ENCODE measurements at regions not wholly inside any gene's neighbourhood (a gene's known extent, or its start where the extent isn't known, plus 50 kb on each side); places are given as distances from the start of the nearest gene placed in this dataset.

DNA sequence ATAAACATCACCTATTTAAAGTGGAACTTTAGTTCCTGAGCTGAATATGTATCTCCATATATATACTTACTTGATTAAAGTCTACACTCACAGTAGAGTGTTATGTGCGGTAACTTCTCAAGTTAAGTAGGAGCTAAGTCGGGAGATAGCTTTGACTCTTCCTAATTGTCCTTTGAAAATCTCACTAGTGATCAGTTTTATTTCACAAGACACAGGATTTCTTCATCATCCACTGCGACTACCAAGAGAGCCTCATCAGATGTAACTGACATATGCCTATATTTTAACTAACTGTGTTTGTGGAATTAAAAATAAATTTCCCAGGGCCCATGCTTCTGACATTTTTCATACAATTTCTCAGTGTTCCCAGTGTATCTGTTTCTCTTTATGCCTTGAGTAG, 1664.0 kb downstream of the EFNB2 start:
- no peak for DNase-seq

DNA sequence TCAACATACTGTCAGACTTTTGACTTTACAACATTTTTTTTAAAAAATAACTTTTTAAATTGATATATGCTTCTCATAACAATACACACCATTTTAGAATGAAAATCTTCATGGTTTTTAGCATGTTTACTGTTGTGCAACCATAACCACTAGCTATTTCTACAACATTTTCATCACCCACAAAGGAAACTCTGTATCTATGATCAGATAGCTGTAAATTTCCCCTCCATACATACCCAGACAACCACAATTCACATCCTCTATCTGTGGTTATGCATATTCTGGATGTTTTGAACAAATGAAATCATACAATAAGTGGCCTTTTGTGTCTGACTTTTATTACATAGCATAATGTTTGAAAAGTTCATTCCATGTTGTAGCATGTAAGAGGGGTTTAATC, 1666.0 kb downstream of the EFNB2 start:
- no peak for DNase-seq

DNA sequence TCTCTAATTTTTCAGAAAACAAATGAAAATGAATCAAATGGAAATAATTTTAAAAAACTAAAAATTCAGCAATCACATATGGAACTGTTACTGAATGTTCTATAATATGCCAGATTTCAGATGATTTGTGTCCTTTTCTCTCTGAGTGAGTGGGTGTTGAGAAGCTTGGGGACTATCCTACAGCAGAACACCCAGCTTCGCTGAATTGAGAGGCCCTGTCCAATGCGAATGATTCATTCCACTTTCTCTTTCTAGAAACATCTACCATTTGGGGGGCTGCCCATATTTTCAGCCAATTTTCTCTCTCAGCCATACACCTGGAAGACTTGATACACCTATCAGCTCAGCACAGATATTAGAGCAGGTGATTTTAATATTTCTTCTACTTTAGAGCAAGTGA, 1666.7 kb downstream of the EFNB2 start:
- no peak for DNase-seq

DNA sequence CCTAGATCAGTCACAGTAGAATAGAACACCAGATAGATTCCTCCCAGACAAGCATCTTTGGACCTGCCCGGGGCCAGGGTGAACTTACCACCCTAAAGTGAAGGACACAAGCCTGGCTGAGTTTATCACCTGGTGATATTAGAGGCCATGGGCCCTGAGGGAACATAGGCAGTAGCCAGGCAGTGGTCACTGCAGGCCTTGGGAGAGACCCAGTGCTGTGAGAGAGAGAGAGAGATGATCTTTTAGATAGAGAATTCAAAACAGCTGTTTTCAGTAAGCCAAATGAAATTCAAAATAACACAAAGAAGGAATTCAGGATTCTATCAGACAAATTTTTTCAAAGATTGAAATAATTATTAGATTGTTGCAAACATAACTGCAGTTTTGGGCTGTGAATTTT, 1679.9 kb downstream of the EFNB2 start:
- DNase-seq, result no peak

DNA sequence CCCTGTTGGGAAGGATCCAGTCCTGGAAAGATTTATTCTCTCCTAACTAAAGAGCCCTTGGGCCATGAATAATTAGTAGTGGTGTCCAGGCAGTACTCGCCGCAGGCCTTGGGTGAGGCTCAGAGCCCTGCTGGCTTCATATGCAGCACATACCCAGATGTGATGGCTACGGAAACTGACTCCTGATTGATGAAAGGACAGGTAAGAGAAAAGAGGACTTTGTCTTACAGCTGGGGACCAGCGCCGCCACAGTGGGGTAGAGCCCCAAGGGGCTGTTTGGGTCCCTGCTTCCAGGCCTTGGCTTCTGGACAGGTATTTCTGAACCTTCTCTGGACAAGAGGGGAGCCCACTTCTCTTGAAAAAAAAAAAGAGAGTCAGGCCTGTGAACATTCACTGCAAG, 1680.8 kb downstream of the EFNB2 start:
- no peak for DNase-seq

DNA sequence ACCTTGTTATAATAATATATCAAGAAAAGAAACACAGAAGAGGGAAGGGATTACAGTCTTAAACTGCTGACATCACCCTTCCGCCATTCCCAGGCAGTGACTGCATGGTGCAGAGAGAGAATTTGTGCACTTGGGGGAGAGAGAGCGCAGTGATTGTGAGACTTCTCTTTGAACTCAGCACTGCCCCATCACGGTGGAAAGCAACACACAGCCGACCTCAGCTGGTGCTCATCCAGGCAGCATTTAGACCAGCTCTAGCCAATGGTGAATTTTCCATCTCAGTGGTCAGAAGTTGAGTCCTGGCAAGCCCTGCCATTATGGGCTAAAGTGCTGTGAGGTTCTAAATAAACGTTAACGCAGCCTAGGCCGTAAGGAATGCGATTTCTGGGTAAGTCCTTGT, 1681.5 kb downstream of the EFNB2 start:
- DNase-seq, result no peak

DNA sequence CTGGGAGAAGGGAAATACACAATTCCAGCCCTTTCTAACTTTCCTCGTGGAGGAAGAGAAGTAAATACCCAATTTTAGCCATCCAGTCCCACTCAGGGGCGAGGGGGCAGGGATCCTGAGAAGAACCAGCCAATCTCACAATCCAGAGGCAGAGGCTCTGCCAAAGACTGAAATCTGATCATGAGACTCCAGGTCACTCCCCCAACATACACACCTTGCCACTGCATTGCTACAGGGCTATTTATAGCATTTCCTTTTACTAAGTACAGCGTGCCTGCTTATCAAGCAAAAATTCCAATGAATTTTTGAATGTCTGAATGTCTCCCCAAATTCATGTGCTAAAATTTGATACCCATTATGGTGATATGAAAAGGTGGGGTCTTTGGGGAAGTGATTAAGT, 1687.5 kb downstream of the EFNB2 start:
- no peak for DNase-seq

DNA sequence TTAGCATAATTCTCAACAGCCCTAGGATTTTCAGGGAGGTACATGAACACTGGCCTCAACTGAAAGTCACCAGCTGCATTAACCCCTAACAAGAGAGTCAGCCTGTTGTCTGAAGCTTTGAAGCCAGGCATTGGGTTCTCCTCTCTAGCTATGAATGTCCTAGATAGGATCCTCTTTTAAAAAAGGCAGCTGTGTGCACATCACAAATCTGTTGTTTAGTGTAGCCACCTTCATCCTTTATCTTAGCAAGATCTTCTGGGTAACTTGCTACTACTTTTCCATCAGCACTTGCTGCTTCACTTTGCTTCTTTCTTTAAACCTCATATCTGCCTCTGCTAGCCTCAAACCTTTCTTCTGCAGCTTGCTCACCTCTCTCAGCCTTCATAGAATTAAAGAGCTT, 1692.1 kb downstream of the EFNB2 start:
- DNase-seq, result no peak

DNA sequence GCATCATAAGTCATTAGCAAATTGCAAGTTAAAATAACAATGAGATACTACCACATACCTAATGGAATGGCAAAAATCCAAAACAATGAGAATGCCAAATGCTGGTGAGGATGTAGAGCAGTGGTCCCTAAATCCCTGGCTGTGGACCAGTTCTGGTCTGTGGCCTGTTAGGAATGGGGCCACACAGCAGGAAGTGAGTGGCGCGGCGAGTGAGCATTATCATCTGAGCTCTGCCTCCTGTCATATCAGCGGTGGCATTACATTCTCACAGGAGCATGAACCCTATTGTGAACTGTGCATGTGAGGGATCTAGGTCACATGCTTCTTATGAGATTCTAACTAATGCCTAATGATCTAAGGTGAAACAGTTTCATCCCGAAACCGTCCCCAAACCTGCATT, 1694.4 kb downstream of the EFNB2 start:
- DNase-seq, result no peak

DNA sequence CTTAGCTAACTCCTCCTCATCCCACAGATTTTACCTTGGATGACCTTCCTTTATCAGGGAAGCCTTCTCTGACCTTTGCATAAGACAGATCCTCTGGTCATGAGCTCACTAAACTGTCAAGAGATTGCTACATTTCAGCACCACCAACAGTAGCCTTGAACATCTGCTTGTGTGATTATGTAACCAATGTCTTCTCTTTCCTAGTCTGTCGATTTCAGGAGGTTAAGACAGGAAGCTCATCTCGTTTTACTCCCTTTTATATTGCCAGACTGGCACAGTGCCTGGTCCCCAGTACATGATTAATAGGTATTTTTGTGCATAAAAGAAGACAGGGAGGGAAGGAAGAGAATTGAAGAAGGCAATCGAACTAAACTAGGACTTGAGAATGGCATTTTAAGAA, 1697.7 kb downstream of the EFNB2 start:
- DNase-seq, result no peak

DNA sequence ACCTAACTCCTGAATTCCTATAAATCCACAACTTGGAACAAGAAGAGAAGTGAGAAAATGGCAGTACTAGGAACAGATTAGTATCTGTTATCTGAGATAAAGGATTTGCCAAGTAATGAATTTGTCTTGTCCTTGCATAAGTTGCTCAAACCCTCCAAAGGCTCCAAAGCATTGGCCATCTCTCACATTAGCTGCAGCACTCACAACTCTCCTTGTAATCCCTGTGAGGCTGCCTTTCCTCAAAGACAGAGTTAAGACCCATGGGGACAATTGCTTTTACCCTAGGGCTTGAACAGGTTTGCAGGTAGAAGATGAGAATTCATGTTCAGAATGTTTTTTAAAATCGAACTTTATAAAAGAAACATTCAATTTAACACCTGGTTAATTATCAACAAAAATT, 1702.2 kb downstream of the EFNB2 start:
- DNase-seq, result no peak

DNA sequence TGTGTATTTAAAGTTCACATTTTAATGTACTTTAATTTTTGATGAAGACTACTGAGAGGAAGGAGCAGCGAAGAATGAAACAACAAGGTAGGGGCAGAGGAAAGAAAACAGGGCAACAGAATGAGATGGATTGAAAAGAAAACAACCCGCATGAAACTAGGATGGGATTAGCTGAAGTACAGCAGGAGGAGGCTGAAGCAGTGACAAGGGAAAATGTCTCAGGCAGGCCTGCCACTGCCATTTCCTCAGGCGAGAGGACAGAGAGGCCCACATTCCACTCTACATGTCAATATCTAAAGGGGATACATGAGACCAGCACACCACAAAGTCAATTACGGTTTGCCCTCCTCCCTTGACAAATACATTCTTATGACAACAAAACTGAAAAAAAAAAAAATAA, 1703.2 kb downstream of the EFNB2 start:
- no peak for DNase-seq

DNA sequence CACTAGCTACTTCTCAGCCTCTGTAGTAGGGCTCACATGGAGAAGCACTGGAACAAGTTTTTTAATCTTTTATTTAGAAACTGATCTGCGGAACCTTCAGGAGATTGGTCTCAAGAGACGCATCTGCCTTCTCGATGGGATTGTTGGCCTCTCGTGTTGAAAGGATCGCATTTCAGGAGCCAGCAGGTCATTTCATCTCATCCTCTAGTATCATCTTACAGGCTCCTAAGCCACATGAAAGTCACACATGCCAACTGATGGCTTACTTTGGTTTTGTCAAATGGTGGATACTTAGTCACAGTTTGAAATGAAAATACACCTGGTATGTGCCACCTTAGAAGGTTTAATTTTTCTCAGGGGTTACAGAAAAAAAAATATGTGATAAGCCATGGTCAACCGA, 1703.6 kb downstream of the EFNB2 start:
- no peak for DNase-seq

DNA sequence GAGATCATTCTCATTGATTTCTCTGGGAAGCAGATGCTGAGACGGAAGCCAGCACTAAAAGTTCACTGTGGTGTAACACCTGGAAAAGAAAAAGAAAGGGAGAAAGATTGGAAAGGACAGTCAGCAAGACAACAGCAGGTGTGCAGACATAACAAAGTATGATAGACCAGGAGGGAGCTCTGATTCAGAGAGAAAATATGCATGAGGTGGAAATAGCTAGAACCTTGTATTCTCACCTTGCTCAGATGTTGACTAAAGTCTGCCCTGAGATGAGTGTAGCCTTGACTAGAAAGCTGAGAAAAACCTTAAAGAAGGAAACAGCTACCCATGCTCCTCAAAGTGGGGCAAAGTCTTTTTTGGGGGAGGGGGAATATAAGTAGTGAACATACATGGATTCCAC, 1711.8 kb downstream of the EFNB2 start:
- DNase-seq, result no peak

DNA sequence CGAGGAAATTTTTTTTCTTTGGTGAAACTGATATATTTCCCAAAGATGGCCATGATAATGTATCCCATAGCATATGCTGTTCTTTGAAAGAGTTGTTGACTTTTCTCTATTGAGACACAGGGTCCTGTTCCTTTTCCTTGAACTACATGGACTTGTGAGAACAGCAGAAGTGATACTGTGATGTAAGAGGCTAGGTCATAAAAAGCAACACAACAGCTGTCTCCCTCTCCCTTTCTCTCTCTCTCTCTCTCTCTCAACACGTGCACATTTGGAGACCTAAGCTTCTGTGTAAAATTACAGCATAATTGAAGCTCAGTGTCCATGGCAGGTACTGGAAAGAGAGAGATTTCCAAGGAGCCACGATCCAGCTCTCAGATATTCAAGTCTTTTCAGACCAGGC, 1712.4 kb downstream of the EFNB2 start:
- no peak for DNase-seq

DNA sequence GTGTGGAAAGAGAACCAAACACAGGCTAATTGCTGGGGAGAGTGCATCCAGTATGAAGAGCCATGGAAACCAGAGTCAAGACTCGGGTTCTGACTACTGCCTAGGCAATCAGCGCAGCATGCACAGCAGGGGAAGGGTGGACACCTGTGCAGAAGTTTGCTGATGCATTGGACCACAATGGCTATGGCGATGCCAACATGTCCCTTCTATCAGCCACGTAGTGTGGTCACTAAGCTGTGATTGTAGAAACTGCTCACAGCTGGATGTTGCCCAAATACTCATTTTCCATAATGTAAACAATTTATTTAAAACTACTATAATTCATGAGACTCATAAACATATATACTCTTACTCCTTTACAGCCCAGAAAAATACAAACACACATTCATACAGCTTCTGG, 1718.2 kb downstream of the EFNB2 start:
- no peak for DNase-seq

DNA sequence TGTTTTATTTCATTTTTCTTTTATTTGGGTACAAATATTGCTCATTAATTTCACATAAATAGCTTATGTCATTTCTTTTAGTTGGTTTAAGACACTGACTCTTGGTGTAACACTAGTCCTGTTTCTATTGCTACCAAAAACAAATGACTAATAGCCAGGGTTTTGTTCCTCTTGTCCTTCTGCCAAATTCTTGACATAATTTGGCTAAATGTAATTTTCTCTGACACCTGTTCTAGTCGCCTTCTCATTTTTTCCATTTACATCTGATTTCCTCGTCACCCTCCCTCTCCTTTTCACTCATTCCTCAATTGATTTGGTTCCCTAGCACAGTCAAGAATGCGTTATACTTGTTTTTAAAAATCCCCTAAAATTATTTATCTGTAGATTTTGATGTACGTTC, 1718.7 kb downstream of the EFNB2 start:
- no peak for DNase-seq

DNA sequence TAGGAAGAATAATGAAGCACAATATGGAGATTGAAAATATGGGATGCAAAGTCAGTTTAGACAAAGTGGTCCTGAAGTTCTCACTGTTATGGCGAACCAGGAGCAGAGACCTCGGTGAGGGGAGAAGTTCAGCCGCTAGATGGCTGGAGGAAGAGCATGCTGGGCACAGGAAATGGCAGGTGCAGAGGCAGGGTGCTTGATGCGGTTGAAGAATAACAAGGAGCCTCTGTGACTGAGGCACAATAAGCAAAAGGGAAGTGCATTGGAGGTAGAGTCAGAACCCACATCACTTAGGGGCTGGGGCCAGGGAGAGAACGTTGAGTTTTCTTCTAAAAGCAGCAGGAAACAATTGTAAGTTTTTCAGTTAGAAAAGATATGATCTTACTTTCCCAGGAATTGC, 1725.2 kb downstream of the EFNB2 start:
- DNase-seq, result no peak

DNA sequence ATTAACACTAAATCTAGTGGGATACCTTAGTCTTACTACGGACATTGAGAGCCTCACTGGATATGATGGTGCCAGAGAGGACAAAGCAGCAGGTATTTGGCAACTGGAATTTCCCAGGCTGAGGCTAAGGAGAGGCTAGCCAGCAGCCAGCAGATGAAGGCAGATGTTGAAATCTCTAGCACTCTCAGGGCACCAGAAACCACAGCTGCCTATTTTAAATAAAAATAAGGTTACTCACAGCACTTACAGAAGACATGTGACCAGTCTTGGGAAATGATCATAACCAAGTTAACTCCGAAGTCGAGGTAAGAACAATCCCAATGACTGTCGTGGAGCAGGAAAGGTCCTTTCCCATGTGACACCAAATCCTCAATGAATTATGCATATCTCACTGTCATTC, 1726.0 kb downstream of the EFNB2 start:
- no peak for DNase-seq

DNA sequence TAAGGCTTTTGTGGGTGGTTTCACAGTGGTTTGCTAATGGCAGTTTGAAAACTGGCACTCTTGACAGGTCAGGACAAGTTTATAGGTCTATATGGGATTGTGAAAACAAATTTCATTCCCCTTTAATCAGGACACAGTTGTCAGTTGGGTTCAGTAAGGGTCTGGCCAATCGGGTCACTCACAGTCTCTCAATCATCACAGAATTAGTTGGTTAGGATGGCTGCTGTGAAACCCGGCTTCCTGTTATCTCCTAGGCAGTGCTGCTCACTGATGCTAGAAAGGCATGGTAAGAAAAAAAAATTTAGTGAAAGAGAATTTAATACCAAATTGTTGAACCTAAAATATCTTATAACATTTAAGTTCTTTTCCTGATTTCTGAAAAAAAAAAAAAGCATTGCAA, 1730.1 kb downstream of the EFNB2 start:
- no peak for DNase-seq

DNA sequence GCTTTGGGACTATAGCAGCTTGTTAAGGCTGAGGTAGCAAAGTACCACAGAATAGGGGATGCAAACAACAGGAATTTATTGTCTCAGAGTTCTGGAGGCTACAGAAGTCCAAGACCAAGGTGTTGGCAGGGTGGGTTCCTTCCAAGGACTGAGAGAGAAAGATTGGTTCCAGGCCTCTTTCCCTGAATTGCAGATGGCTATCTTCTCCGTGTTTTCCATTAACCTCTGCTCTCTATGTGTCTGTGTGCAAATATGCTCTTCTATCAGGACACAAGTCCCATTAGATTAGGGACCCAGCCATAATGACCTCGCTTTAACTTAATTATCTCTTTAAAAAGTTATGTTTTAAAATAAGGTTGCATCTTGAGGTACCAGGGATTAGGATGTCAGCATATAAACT, 1732.9 kb upstream of the SLC10A2 start:
- no peak for DNase-seq

DNA sequence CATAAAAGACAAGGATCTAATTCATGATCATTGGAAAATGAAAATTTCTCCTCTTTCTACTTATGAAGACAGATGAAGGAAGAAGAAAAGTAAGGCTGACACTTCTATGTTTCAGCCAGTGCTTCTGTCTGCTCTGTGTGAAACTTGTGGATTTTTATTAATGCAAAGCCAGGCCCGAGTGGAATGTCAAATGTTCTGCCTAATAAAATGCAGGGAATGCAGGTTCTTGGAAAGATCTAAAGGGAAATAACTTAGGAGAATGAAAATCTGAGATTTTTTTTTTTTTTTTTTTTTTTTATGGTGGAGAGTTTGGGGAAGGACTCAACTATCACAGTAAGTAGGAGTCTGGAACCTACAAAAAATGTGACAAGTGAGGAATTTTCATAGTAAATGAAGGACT, 1732.3 kb upstream of the SLC10A2 start:
- no peak for DNase-seq

DNA sequence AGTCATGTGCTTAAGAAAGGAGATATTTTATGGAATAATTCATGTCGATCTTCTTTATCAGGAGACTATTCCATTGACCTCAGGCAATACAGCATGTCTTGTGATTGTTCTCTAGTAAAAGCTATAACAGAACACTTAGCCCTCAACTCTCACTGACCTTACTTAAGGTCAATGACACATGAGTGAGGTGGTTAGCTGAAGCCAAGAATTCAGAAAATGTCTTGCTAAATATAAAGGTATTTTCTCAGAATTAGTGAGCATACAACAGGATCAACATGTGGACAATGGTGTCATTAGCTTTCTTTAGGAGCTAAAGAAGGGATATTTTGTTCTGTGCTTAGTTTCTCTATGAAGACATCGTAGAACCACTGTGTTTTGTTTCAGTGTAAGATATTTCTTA, 1730.4 kb upstream of the SLC10A2 start:
- DNase-seq, result no peak

DNA sequence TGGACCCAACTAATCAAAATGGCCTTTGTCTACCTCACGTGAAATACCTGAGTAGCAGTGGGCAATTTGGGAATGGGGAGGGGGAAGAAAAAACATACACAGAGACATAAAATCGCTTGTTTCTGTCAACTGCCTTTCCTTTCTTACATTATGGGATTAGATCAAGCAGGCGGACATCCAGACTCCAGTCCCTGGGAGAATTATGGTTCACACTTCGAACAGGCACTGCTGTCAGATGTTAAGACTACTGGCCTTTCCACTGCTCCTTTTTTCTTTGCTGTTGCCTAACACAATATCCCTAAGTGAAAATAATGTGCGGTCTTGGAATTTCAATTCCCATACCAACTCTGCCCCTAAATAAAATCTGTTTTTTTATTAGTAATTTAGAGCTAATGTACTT, 1719.7 kb upstream of the SLC10A2 start:
- no peak for DNase-seq

DNA sequence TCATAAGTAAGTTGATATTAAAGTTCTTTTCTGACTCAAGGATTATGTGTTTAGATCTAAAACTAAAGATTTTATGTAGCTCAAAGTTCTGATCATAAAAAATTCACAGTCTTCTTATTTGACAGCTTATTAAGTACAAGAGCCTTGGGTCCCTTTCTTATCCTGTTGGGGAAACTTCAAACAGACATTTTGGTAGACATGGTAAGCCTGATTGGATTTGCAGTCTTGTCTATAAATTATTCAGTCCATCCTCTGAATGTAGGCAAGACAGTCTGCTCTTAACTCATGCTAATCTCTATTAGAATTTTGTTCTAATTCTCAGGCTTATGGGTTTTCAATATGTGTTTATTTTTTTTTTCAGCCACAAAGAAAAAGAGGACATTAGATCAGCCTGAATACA, 1718.7 kb upstream of the SLC10A2 start:
- no peak for DNase-seq

DNA sequence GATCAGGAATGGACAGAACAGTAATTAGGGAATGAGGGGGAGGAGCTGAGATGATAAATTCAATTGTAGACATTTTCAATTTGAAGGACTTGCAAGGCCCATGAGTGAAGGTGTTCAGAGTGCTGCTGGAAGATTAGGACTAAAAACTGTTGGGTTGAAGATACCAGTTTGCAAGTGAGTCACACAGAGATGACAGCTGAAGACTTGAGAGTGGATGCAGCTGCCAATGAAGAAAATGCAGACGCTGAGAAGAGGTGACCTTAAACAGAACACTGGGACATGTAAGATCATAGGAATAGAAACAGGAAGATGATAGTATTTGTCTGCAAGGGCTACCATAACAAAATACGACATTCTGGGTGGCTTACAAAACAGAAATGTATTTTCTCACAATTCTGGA, 1716.5 kb upstream of the SLC10A2 start:
- DNase-seq, result no peak

All from activated CD8-positive, alpha-beta memory T cell treated with anti-CD3 and anti-CD28 coated beads for 24 hours (primary cell).